Mucosa of stomach (tissue), 1 donor: ENCODE measurements at regions not wholly inside any gene's neighbourhood (a gene's known extent, or its start where the extent isn't known, plus 50 kb on each side); places are given as distances from the start of the nearest gene placed in this dataset.
"Not testable (repeated sequence)": the region's sequence is repeated elsewhere in the genome, so short reads cannot be mapped to it uniquely, and the experiment has no call there.

ENCODE experiments used
- H3K27me3 ChIP-seq: one replicate; pipeline ENCODE4 v1.7.0; 2013; ENCODE audit warnings: mild to moderate bottlenecking, low read length; ENCODE audit not compliant: control insufficient read depth, insufficient read depth
- H3K36me3 ChIP-seq: one replicate; pipeline ENCODE4 v1.7.0; 2013; ENCODE audit warnings: low read length; ENCODE audit not compliant: control insufficient read depth, insufficient read depth
- H3K4me1 ChIP-seq: one replicate; pipeline ENCODE4 v1.7.0; 2013; ENCODE audit warnings: mild to moderate bottlenecking, low read length; ENCODE audit not compliant: control insufficient read depth, insufficient read depth
- H3K4me3 ChIP-seq: one replicate; pipeline ENCODE4 v1.7.0; 2013; ENCODE audit warnings: low read length
- H3K9ac ChIP-seq: one replicate; pipeline ENCODE4 v1.7.0; 2013; ENCODE audit warnings: mild to moderate bottlenecking, low read length, moderate library complexity
- H3K9me3 ChIP-seq: one replicate; pipeline ENCODE4 v1.7.0; 2013; ENCODE audit warnings: mild to moderate bottlenecking, low read length, moderate library complexity; ENCODE audit not compliant: control insufficient read depth
- donor health status: Pancreatic carcinoma.

GRCh38 chr22:47303161-47303890 is 540.9 kb downstream of the TBC1D22A start:
- no peaks in the 10 kb centered on the region for H3K9me3 ChIP-seq
- H3K27me3 ChIP-seq = no peaks in the 10 kb centered on the region
- no peak overlapping the region for H3K9ac ChIP-seq
- no peaks in the 10 kb centered on the region for H3K36me3 ChIP-seq
- H3K4me3 ChIP-seq = no peak overlapping the region
- no peaks in the 10 kb centered on the region for H3K4me1 ChIP-seq

DNA sequence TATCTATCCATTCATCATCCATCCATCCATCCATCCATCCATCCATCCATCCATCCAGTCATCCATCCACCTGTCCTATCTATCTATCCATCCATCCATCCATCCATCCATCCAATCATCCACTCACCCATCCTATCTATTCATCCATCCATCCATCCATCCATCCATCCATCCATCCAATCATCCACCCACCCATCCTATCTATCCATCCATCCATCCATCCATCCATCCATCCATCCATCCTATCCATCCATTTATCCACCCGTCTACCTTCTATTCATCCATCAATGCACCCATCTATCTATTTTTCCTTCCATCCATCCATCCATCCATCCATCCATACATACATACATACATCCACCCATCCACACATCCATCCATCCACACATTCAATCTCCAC is 540.1 kb downstream of the TBC1D22A start:
- H3K4me1 ChIP-seq, H3K9ac ChIP-seq, H3K27me3 ChIP-seq, H3K36me3 ChIP-seq, H3K4me3 ChIP-seq, H3K9me3 ChIP-seq: not testable (repeated sequence)

DNA sequence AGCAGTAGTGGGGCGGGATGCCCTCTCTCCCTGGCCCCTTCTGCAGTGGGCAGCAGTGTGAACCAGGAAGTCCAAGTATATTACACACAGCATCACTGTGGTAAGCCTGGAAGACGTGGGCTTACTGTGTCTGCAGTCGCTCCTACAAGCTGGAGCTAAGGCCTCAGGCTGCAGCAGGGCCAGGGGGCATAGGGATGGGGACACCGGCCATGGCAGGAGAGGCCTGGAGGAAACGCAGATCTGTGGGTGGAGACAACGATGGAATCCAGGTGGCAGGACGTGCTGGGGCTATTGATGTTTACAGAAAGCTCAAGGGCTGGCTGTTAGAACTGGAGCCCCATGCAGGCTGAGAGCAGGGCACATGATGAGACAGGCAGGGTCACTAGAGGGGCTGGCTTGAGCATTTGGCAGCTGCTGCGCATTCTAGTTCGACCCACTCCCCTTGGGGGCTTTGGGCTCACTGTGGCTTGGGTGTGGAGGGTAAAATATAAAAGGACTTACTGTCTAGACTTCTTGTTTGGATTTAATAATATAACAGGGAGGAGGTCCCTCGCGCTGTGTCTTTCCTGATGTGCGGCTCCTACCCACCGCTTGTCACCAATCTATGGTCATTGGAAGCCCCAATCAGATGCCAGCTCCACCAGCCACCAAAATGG is 539.5 kb downstream of the TBC1D22A start:
- H3K4me3 ChIP-seq = no peak overlapping the region
- H3K9me3 ChIP-seq = no peaks in the 10 kb centered on the region
- H3K4me1 ChIP-seq = no peaks in the 10 kb centered on the region
- H3K9ac ChIP-seq = no peak overlapping the region
- H3K27me3 ChIP-seq = no peaks in the 10 kb centered on the region
- no peaks in the 10 kb centered on the region for H3K36me3 ChIP-seq

DNA sequence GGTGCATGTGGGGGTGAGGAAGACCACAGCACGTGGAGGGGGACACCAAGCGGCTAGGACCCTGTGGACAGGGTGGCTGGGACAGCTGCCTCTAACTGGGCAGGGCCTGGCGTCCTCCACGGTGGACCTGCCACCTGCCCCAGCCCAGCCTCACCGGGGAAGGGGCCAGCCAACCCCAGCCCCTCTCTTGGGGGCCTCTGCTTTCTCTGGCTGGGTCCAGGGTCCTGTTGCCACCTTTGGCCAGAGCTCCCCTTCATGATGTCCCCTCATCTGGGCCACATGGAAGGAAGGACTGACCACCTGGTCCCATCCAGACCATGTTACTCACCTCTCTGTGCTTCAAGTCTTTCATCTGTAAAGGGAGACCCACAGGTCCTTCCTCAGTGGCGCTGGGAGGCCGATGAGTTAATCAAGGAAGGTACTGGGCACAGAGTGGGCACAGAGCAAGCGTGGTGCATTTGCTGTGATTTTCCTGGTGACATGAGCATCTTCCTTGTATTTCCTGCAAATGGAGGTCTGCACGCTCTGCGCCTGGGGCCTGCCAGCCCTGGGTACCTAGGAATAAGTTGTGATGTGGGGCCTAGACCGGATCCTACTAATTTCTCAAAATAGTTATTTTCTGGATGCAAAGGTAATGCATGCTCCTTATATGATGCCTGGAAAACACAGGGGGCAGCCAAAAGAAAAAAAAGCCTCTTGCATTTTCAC is 538.4 kb downstream of the TBC1D22A start:
- no peaks in the 10 kb centered on the region for H3K4me1 ChIP-seq
- no peaks in the 10 kb centered on the region for H3K36me3 ChIP-seq
- no peaks in the 10 kb centered on the region for H3K27me3 ChIP-seq
- no peak overlapping the region for H3K9ac ChIP-seq
- H3K9me3 ChIP-seq = no peaks in the 10 kb centered on the region
- no peak overlapping the region for H3K4me3 ChIP-seq

- no peaks in the 10 kb centered on the region for H3K4me1 ChIP-seq
- no peak overlapping the region for H3K9ac ChIP-seq
- no peaks in the 10 kb centered on the region for H3K9me3 ChIP-seq
- H3K36me3 ChIP-seq = no peaks in the 10 kb centered on the region
- H3K4me3 ChIP-seq = no peak overlapping the region
- no peaks in the 10 kb centered on the region for H3K27me3 ChIP-seq
Measured at GRCh38 chr22:47299863-47300697, 537.6 kb downstream of the TBC1D22A start.

- no peak overlapping the region for H3K9ac ChIP-seq
- no peaks in the 10 kb centered on the region for H3K27me3 ChIP-seq
- H3K36me3 ChIP-seq = no peaks in the 10 kb centered on the region
- no peaks in the 10 kb centered on the region for H3K4me1 ChIP-seq
- no peak overlapping the region for H3K4me3 ChIP-seq
- H3K9me3 ChIP-seq = no peaks in the 10 kb centered on the region
Measured at GRCh38 chr22:47299211-47299862, 536.9 kb downstream of the TBC1D22A start.

GRCh38 chr22:47298017-47298785 is 535.8 kb downstream of the TBC1D22A start:
- no peaks in the 10 kb centered on the region for H3K27me3 ChIP-seq
- H3K36me3 ChIP-seq = no peaks in the 10 kb centered on the region
- H3K9me3 ChIP-seq = no peaks in the 10 kb centered on the region
- H3K9ac ChIP-seq = no peak overlapping the region
- no peaks in the 10 kb centered on the region for H3K4me1 ChIP-seq
- H3K4me3 ChIP-seq = no peak overlapping the region

- no peaks in the 10 kb centered on the region for H3K27me3 ChIP-seq
- H3K9ac ChIP-seq = no peak overlapping the region
- H3K9me3 ChIP-seq = no peaks in the 10 kb centered on the region
- H3K4me3 ChIP-seq = no peak overlapping the region
- H3K36me3 ChIP-seq = no peaks in the 10 kb centered on the region
- no peaks in the 10 kb centered on the region for H3K4me1 ChIP-seq
Measured at GRCh38 chr22:47297261-47298016, 535.0 kb downstream of the TBC1D22A start.

GRCh38 chr22:47296405-47297260 is 534.2 kb downstream of the TBC1D22A start:
- Histone ChIP-seq H3K4me1 (no peaks in the 10 kb centered on the region), H3K27me3 (no peaks in the 10 kb centered on the region), H3K9ac (no peak overlapping the region), H3K4me3 (no peak overlapping the region), H3K9me3 (no peaks in the 10 kb centered on the region), H3K36me3 (no peaks in the 10 kb centered on the region)

GRCh38 chr22:47295982-47296381 is 533.5 kb downstream of the TBC1D22A start:
- no peak overlapping the region for H3K9ac ChIP-seq
- H3K27me3 ChIP-seq = no peaks in the 10 kb centered on the region
- no peaks in the 10 kb centered on the region for H3K9me3 ChIP-seq
- no peaks in the 10 kb centered on the region for H3K4me1 ChIP-seq
- H3K4me3 ChIP-seq = no peak overlapping the region
- H3K36me3 ChIP-seq = no peaks in the 10 kb centered on the region
